Adipose tissue (tissue), 3 donors: ENCODE measurements at regions not wholly inside any gene's neighbourhood (a gene's known extent, or its start where the extent isn't known, plus 50 kb on each side); places are given as distances from the start of the nearest gene placed in this dataset.
"Not testable (repeated sequence)": the region's sequence is repeated elsewhere in the genome, so short reads cannot be mapped to it uniquely, and the experiment has no call there.

Experiments
- H3K27ac ChIP-seq: one replicate; pipeline ENCODE4 v1.5.1; 2013; ENCODE audit warnings: low read depth, low read length
- WGBS, 3 donors: extraction: QIAGEN DNeasy Blood & Tissue Kit; methylation state at CpG; one replicate each; pipeline ENCODE4 v1.1.7; 2013; 5-methylcytosine and 5-hydroxymethylcytosine counted together
- donor health status: healthy with polysubstance abuse.
- donor health status: Bipolar disorder and iron deficiency.
- donor health status: healthy.

DNA sequence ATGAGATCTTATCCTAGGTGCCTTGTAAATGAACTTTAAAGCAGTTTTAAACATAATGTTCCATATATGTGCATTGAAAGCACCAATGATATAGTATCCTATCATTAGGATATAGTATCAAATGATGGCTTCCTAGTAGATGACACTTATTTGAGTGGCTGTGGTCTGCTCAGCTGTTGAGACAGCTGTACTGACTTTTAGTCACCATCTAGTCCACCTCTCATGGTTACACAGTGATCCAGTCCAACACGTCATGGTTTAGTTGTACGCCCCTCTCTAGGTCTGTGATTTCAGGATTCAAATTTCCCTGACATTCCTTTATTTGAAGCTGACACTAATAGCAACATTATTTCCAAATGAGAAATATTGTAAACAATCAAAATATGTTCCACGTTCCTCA, 127.3 kb upstream of the TUT7 start:
- no peak overlapping the region for H3K27ac ChIP-seq
- 88 to 96% (median 95%) methylated on average over 3 of the region's 3 CpGs for whole genome bisulfite sequencing, 3 donors

DNA sequence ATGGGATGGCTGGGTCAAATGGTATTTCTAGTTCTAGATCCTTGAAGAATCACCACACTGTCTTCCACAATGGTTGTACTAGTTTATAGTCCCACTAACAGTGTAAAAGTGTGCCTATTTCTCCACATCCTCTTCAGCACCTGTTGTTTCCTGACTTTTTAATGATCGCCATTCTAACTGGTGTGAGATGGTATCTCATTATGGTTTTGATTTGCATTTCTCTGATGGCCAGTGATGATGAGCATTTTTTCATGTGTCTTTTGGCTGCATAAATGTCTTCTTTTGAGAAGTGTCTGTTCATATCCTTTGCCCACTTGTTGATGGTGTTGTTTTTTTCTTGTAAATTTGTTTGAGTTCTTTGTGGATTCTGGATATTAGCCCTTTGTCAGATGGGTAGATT, 121.0 kb upstream of the TUT7 start:
- H3K27ac ChIP-seq: not testable (repeated sequence)
- WGBS, 3 donors: 81 to 100% (median 91%) methylated on average over 1 of the region's 1 CpG

DNA sequence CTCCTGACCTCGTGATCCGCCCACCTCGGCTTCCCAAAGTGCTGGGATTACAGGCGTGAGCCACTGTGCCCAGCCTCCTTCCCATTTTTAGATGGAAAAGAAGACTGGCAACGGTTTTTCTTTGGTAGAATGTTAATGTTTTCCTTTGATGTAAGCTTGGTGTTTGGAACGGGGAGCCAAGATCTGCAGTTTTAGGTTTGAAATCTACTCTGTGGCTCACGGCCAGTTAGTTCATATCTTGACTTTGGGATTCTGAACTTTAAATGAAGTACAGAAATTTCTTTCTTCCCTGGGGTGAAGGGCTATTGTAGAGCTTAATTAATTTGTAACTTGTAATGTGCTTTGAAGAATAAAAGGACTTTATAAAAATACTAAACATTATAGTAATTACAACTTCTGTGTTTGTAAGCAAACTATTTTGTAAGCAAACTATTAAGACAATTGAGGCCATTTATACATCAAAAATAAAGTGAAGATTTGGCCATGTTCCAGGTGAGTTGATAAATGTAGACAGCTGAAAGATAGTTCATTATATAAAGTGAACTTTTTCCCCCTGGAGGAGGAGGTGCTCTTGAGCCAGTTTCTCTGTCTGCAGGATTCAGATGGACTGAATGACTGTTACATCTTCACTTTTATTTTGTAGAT, 117.1 kb upstream of the TUT7 start:
- 65 to 71% (median 70%) methylated on average over 7 of the region's 7 CpGs for WGBS, 3 donors
- no peak overlapping the region for H3K27ac ChIP-seq

DNA sequence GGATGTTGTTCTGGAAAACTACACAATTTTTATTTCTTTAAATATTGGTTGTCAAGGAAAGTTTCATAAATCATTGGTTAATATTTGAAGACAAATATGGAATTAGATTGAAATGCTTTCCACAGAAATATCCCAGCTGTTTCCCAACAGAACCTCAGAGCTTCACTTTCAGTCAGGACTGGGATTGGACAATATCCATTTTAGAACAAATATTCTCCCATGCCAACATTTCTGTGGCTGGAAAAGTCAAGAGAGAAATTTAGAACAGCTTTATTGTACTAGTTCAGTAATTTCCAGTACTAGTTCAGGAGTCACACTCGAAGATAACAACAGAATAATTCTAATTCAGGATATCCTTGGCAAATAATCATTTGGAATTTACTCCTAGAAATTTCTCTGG, 116.1 kb upstream of the TUT7 start:
- 32 to 69% (median 37%) methylated on average over 1 of the region's 1 CpG for WGBS, 3 donors
- no peak overlapping the region for H3K27ac ChIP-seq

DNA sequence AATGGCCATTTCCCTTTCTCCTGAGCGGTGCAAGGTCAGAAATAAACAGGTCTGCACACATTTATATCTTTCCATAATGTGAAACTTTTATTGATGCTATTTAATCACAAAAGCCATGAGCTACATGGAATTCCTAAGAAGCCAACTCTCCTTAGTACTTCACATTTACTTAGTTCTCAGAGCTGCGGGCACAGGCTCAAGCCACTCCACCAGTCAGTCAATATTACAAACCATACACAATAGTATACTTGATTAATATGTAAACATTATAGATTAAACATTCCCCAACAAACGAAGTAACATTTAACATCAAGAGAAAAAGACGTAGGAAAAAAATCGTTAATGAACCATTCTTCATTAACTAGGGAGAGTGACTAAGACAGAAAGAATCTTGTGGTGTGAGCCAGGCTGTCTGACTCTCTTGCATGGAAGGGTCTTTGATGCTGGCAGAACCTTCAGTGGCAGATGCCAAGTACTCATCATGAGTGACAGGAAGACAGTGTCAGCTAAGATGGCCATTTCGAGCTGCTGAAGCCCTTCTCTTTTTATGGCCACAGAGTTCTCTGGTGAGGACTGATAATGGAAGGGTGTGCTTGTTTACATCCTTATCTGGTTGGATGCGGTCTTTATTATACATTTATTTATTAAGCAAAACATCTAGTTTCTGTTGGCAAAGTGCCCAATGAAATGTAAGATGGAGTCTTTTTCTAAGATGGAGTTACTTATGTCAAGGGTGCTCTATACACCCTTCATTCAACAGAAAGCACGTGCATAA, 115.5 kb upstream of the TUT7 start:
- 35 to 82% (median 78%) methylated on average over 8 of the region's 8 CpGs for WGBS, 3 donors
- H3K27ac ChIP-seq: no peak overlapping the region

DNA sequence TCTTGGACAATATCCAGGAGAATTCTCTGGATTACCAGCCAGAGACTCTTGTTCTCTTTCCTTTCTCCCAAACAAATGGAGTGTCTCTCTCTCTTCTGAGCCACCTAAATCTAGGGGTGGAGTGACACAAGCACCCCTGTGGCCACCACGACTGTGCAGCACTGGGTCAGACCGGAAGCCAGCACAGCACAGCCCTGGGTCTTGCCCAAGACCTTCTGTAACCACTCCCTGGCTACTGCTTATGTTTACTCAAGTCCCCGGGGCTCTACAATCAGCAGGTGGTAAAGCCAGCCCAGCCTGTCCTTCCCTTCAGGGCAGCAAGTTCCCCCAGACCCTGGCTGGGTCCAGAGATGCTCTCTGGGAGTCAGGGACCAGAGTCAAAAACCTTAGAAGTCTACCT, 110.0 kb upstream of the TUT7 start:
- WGBS, 3 donors: 27 to 71% (median 67%) methylated on average over 3 of the region's 3 CpGs
- H3K27ac ChIP-seq: no peak overlapping the region

DNA sequence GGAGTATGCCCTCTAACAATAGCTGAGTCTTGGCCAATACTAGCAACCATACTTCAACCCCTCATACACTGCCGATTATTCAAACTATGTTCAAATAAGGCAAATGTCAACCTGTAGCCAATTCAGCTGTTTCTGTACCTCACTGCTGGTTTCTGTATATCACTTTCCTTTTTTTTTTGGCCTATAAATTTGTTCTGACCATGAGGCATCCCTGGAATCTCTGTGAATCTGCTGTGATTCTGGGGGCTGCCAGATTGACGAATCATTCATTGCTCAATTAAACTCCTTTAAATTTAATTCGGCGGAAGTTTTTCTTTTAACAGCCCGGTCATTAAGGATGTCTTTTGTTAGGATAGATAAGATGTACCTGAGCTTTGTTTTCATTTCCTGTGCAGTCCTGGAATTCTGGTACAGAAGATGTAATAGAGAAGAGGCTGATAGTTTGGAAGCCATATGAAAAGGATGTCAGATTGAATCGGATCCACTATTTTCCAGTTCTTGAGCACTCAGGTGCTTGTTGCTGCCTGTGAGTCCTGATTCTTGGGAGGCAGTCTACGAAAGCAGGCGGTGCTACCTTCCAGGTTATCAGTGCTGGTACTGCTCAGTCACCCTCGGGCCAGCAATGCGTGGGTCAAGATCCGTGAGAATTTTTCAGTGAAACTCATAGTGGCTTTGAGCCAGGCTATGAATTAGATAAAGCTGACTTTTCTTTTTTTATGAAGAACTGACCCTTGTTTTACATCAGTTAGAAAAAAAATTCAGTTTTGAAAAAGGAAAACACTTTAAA, 106.2 kb upstream of the TUT7 start:
- 63 to 77% (median 75%) methylated on average over 11 of the region's 11 CpGs for WGBS, 3 donors

DNA sequence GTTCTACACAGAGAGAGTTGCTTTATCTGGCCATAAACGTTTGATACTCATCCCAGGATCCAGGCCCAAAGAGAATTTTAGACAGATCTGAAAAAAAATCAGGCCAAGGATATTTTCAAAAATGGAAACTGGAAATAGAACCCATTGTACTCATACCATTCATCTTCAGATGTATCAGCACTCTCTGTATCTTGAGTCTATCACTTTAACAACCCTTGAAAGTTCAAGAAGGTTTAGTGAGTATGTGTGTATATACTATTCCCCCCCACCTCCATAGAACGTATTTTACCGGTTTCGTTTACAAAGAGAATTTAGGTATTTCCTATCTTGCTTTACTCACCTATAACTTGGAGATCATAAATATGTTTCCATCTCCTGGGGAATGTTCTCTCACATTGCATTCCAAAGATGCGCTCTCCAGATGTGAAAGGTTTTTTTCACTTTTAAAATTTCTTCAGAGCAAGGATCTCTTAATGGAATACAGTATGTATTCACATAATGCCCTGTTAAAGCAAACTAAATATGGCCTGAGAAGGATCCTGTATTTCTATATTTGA, 105.5 kb upstream of the TUT7 start:
- no peak overlapping the region for H3K27ac ChIP-seq

More for the DNA sequence above, 106.2 kb upstream of the TUT7 start:
- H3K27ac ChIP-seq: no peak overlapping the region

DNA sequence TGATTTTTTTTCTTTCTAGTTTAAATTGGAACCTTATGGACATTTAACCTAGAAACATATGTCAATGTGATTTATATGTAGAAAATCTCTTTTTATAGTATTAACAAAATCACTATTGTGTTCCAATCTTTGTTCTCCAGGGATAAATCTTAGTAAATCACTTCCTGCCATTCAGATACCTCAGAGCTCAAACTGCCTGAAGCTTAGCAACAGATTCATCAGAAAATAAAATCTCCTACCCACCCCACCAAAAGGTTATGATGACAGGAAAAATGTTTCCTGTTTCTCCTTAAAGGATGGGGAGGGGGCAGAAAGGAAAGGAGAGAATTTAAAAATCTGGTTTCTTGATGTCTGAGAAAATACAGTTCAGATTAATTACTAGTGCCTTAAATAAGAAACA, 105.0 kb upstream of the TUT7 start:
- H3K27ac ChIP-seq: no peak overlapping the region

More for the DNA sequence above, 105.5 kb upstream of the TUT7 start:
- WGBS, 3 donors: 60 to 63% (median 60%) methylated on average over 5 of the region's 5 CpGs

DNA sequence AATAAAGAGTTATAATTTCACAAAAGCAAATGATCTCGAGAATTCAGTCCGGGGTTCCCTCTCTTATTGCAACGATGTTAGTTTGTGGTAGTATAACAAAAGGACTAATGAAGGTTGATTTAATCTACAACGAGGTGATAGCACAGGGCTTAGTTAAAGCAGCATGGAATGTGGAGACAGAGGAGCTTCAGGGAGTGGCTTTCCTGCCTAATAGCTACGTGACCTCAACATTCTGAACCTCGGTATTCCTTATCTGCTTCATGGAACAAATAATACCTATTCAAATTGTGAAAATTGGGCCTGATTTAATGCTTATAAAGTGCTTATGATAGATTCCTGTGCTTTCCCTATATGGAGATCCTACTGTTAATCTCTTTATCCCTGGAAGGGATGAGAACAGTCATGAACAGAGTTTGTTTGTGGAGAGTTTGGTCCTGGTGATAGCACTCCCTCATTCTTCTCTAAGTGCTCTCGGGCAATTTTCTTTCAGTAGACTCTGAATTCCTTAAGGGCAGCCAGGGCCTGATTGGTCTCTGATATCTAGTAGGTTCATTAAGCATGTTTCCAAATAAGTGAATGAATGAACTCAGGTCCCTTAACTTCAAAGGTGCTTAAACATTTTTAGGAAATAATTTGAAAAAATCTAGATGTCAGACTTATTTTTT, 104.1 kb upstream of the TUT7 start:
- no peak overlapping the region for H3K27ac ChIP-seq
- WGBS, 3 donors: 58 to 73% (median 70%) methylated on average over 7 of the region's 7 CpGs

DNA sequence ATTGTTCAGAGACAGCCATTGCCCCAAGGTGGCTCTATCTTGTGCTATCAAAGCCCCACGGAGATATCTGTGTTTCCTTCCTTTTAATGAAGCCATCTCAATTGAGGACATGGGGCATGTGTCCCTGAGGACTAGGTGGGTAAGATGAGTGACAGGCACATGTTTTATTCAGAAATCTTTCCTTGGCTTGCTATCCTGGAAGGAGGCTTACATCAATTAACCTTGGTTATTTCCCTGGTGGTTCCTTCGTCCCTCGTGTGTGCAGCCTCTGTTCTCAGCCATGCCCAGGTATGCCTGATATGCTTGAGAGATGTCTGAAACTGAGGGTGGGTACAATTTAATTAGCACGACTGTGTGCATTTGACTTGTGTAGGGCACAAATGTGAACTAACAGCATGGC, 102.2 kb upstream of the TUT7 start:
- no peak overlapping the region for H3K27ac ChIP-seq
- 80 to 91% (median 90%) methylated on average over 4 of the region's 4 CpGs for WGBS, 3 donors

DNA sequence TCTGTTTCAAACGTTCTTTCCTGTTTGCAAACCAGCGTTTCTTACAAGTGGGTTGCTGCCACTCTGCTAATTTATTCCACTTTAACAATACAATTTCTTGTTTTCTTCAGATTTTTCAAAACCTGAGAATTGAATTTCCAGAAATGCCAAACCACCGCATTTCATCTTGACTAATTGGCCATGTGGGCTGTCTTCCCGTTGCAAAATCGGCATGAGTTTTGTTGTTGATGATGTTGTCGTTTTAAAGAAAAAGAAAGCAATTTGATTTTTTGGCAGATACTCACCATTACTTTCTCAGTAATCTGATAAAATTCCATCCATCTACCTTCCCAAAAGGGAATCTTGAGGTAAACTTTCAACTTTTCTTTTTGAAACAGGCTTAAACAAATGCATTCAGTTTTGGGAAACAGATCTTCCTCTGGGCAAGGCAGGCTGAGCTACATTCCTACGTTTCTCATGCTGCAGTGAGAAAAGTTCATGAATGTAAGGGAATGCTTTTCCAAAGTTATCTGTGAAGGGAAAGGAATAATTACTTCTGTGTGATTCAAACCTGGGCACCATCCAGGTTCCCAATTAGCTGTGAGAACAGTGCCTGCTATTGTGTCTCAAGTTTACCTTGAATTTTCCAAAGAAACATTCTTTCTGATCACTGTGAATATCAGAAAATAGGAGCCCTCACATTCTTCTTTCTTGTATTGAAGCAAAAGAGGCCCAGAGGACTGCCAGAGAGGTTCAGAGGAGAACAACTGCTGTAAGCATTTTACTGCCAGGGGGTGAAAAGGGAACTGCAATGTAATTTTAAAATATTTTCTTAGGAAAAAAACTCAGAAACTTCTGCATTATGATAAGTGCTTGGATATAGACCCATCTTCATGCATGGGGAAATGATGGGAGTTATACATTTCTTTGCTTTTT, 100.7 kb upstream of the TUT7 start:
- no peak overlapping the region for H3K27ac ChIP-seq
- 28 to 41% (median 34%) methylated on average over 7 of the region's 7 CpGs for WGBS, 3 donors

DNA sequence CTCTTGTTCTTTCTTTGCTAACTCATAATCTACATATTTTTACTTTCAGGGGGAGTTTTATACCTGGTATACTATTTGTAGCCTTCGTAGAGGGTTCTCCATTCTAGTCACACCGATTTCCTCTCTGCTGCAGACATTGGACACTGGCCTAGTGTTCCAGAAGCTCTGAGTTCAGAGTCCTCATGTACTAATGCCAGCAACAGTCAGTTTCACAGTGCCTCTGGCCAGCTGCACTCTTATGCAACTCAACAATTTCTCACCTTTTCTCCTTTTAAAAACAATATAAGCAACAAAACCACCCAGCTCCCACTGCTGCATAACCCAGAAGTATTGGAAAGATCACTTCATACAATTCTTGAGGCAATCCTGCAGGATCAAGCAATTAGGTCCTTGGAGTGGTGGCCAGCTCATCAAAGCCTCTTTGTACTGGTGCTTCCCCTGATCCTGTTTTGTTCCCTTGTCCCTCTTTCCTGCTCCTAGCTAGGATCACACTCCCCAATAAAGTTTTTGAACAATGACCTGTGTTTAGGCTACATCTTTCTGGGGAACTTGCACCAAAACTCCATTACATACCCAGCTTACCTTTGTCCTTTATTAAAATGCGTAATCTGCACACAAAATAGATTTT, 98.1 kb upstream of the TUT7 start:
- H3K27ac ChIP-seq: no peak overlapping the region
- 51 to 80% (median 56%) methylated on average over 3 of the region's 3 CpGs for WGBS, 3 donors

DNA sequence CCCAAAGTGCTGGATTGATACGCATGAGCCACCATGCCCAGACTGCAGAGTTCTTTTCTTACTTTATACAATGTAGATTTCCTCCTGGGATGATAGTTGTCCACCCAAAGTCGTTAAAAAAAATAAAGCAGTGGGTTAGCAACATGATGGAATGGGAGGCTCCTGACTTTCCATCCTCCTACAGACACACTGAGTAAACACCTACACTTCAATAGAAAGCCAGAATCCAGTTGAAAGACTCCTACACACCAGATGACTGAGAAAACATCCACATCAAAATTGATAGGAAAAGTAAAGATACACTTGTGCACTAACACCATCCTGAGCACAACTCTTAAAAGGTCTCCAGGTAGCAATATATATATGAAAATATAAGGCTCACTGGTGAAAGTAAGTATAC, 95.0 kb upstream of the TUT7 start:
- 76 to 90% (median 87%) methylated on average over 2 of the region's 2 CpGs for WGBS, 3 donors
- no peak overlapping the region for H3K27ac ChIP-seq

DNA sequence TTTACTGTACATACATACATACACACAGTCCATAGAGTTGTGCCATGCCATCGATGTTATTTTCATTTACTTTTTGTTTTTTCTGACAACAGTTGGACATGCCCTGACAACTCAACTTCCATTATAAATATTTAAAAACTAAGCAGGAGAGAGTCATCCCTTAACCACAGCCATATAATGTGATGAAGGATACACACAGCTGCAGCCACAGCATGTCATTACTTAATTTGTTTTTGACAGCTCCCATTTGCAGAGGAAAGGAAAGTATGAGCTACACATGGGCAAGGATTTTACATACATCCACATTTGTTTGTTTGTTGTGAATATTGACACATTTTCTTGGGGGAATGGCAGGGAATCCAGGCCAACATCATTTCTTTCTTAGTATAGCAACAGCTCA, 91.5 kb upstream of the TUT7 start:
- WGBS, 3 donors: 88 to 95% (median 90%) methylated on average over 1 of the region's 1 CpG
- no peak overlapping the region for H3K27ac ChIP-seq

DNA sequence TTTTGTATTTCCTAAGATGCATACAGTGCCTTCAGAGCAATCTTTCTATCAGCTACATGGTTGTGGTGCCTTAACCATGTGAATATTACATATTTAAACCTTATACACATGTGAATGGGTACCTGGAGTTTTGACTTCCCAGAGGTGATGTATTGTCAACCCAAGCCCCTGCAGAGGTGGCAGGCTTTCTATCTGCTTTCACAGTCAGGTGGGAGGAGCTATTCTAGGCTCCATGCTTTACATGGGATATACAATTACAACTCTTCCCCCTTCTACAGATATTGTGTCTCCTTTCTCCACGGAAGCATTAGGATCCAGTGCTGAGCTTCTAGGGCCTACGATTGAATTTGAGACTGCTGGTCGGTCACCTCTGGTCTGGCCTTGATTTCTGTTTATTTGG, 89.8 kb upstream of the TUT7 start:
- 55 to 93% (median 61%) methylated on average over 3 of the region's 3 CpGs for WGBS, 3 donors
- H3K27ac ChIP-seq: no peak overlapping the region

DNA sequence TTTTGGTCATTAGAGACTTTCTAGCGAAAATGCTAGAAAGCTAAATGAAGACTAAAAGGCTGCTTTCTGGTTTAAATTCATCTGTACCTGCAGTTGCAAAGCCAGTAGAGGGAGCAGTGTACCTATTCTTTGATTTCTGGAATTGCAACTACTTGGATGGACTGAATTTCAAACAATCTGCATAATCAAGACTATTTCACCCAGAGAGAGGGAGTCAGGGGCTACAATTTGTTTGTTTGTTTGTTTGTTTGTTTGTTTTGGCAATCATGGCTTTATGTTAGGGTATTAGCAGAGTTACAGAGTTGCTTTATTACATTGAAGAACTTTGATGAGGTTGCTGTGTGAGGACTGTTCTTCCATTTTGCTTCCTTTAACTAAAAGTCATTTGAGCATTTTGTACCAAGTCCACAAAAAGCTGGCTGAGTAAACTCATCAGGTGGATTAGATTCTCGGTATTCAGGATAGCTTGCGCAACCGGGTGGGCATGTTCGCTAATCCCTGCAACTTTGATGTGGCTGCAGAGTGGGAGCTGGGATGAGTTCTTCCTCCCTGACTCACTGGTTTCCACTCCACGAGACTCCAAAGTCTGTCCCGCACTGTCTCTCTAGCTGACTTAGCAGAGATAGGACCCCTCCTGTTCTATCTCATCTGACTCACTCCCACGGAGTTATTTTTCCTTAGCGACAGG, 80.0 kb upstream of the TUT7 start:
- WGBS, 3 donors: 40 to 50% (median 46%) methylated on average over 9 of the region's 9 CpGs
- no peak overlapping the region for H3K27ac ChIP-seq
